ENCODE measurements at regions not wholly inside any gene's neighbourhood (a gene's known extent, or its start where the extent isn't known, plus 50 kb on each side); places are given as distances from the start of the nearest gene placed in this dataset.

DNA sequence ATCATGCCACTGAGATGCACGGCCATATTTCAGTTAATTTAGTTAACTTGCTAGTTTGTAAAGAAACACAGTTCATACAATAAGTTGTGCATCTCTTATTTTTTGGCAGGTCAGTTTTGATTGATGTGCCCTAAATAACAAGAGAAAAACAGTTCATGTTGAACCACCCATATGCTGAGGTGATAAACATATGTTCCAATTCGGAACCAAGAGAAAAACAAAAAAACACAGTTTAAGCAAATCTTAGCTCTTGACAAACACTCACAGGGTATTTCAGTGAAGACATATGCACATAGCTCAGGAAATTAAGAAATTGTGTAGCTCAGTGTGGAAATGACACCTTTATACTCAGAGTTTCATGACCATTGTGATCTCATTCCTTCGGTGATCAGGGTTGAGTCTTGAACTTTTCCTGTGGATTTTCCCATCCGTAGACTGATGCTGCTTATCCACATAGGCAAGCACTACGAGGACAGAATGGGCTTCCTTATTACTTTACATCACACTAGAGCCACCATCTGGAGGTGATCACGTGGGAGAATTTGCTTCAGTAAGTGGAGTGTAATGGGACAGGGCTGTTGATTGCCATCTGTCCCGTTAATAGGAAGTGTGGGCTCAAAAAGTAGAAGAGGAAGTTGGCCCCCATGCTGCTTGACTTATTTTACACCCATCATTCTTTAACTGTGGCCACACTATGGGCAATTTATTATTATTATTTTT lies 773.0 kb downstream of the MTRR start:
- TF ChIP-seq TAF1 (IDR thresholded peaks at IDR 0.05; ENCODE audit: borderline replicate concordance, insufficient read depth, low read length): no peak
- TF ChIP-seq SIN3A (IDR thresholded peaks at IDR 0.05; ENCODE audit: borderline replicate concordance, insufficient read depth, low read length): no peak
- no peak for TF ChIP-seq REST (IDR thresholded peaks at IDR 0.05; ENCODE audit: insufficient read depth in 1 of 2, low read depth in 2 of 2, low read length in 2 of 2)

Data from PFSK-1 (cell line).